Esophagus mucosa (tissue), 1 donor: ENCODE measurements at regions not wholly inside any gene's neighbourhood (a gene's known extent, or its start where the extent isn't known, plus 50 kb on each side); places are given as distances from the start of the nearest gene placed in this dataset.
"Not testable (repeated sequence)": the region's sequence is repeated elsewhere in the genome, so short reads cannot be mapped to it uniquely, and the experiment has no call there.

ENCODE experiments used
- ATAC-seq: fragments of 200-7000 bp; cut with Tn5 transposase; one replicate; pipeline ENCODE4 v1.9.1; 2020
- donor health status: DM: yes; HTN: yes; CAD: no.

- ATAC-seq: not testable (repeated sequence)
Observed at GRCh38 chr4:49117951-49118350, 131.9 kb downstream of the CWH43 start.

- ATAC-seq: peak; percentile 78
Observed at GRCh38 chr4:49118379-49119212, 132.5 kb downstream of the CWH43 start.

GRCh38 chr4:49119345-49119744 is 133.3 kb downstream of the CWH43 start:
- peak; percentile 6 for ATAC-seq

GRCh38 chr4:49120042-49120779 is 134.1 kb downstream of the CWH43 start:
- peak; percentile 27 for ATAC-seq

- ATAC-seq: peak; percentile 84
Observed at GRCh38 chr4:49120804-49121203, 134.7 kb downstream of the CWH43 start.

GRCh38 chr4:49126443-49126842 is 140.4 kb downstream of the CWH43 start:
- ATAC-seq: not testable (repeated sequence)

- peak; percentile 47 for ATAC-seq
Observed at GRCh38 chr4:49126858-49127257, 140.8 kb downstream of the CWH43 start.

GRCh38 chr4:49129385-49129784 is 143.3 kb downstream of the CWH43 start:
- ATAC-seq: not testable (repeated sequence)

- ATAC-seq: peak; percentile 67
Observed at GRCh38 chr4:49129870-49130269, 143.8 kb downstream of the CWH43 start.

GRCh38 chr4:49130724-49131123 is 144.6 kb downstream of the CWH43 start:
- ATAC-seq: peak; percentile 7

- ATAC-seq: peak; percentile 87
Observed at GRCh38 chr4:49137043-49137442, 151.0 kb downstream of the CWH43 start.

- not testable (repeated sequence) for ATAC-seq
Observed at GRCh38 chr4:49137961-49138360, 151.9 kb downstream of the CWH43 start.

- not testable (repeated sequence) for ATAC-seq
Observed at GRCh38 chr4:49138818-49139217, 152.7 kb downstream of the CWH43 start.

- peak; percentile 84 for ATAC-seq
Observed at GRCh38 chr4:49139513-49139912, 153.4 kb downstream of the CWH43 start.

- ATAC-seq: not testable (repeated sequence)
Observed at GRCh38 chr4:49140351-49140750, 154.3 kb downstream of the CWH43 start.

- ATAC-seq: peak; percentile 63
Observed at GRCh38 chr4:49141955-49142354, 155.9 kb downstream of the CWH43 start.

GRCh38 chr4:49147143-49147542 is 161.1 kb downstream of the CWH43 start:
- ATAC-seq: peak; percentile 78

GRCh38 chr4:49147596-49147995 is 161.5 kb downstream of the CWH43 start:
- not testable (repeated sequence) for ATAC-seq

GRCh38 chr4:49149006-49149975 is 163.2 kb downstream of the CWH43 start:
- peak; percentile 93 for ATAC-seq

- ATAC-seq: peak; percentile 35
Observed at GRCh38 chr4:49150351-49151083, 164.4 kb downstream of the CWH43 start.

- ATAC-seq: peak; percentile 46
Observed at GRCh38 chr4:49153011-49153410, 166.9 kb downstream of the CWH43 start.
